ENCODE measurements at regions not wholly inside any gene's neighbourhood (a gene's known extent, or its start where the extent isn't known, plus 50 kb on each side); places are given as distances from the start of the nearest gene placed in this dataset.

DNA sequence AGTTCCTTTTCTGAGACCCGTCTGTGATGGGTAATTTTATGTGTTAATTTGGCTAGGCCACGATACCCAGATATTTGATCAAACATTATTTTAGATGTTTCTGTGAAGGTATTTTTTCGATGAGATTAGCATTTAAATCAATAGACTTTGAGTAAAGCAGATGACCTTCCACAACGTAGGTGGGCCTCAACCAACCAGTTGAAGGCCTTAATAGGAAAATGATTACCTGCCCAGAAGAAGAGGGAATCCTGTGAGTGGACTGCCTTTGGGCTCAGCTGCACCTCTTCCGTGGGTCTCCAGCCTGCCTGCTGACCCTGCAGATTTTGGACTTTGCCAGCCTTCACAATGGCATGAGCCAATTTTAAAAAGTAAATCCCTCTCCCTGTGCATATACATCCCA, 61.6 kb upstream of the WSB1 start:
- TF ChIP-seq GATA1 (IDR thresholded peaks at IDR 0.05; ENCODE audit: low read depth, low read length) (no peak), POLR2A (IDR thresholded peaks at IDR 0.05; ENCODE audit: low read length) (no peak)
- no peak for DNase-seq

DNA sequence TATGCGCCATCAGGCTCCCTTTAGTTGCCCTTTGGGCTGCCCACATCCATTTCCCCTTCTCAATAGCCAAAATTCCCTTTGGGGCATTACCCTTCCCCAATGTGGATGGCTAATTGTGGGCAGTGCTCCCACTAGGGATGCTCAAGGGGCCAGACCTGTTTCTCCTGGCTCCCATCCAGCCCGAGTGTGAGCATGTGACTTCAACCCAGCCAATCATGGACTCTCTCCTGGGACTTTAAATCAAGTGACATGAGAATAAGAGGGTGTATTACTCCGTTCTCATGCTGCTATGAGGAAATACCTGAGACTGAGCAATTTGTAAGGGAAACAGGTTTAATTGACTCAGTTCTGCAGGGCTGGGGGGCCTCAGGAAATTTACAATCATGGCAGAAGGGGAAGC, 60.9 kb upstream of the WSB1 start:
- TF ChIP-seq GATA1 (IDR thresholded peaks at IDR 0.05; ENCODE audit: low read depth, low read length) (no peak), POLR2A (IDR thresholded peaks at IDR 0.05; ENCODE audit: low read length) (no peak)
- DNase-seq: no peak

DNA sequence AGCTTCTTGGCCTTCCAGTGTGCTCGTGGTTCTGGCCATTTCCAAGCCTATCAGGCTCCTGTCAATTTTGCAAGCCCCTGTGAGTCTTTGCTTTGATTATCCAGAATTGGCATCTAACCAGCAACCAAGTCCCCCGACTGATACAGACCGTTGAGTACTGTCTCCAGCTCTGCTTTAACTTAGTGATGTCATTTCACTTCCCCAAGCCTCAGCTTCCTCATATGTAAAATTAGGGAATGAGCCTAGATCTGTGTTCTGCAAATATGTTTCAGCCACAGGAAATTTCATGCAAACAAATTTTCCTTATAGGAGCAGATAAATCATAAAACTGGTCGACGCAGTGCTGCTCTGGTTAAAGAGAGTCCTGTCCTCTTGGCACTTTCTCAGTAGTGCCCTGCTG, 60.1 kb upstream of the WSB1 start:
- DNase-seq: no peak
- TF ChIP-seq GATA1 (IDR thresholded peaks at IDR 0.05; ENCODE audit: low read depth, low read length) (no peak), POLR2A (IDR thresholded peaks at IDR 0.05; ENCODE audit: low read length) (no peak)

DNA sequence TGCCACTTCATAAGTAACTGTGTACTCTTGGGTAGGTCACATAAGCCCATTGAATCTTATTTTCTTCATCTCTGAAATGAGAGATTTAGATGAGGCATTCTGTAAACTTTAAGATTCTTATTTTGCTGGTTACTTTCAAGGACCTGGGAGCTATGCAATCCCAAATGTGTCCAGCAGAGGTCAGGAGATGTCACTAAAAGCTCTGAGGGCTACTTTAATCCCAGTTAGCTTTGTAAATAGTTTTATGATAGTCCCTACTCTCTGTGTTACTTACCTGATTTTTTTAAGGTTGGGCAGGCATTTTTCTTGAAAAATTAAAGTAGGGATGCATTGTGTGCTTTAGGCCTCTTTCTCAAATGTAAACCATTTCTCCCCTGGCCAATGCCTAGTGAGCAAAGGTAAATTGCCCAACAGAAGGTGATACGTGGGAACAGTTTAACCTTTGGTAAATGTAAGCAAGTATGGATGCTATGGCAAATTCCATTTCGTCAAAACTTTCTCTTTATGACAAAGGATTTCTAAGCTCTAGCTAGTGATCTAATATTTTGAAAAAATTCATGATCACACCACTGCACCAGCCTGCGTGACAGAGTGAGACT, 57.1 kb upstream of the WSB1 start:
- DNase-seq: peak; percentile 70 to 88
- no peak for TF ChIP-seq POLR2A (IDR thresholded peaks at IDR 0.05; ENCODE audit: low read length)
- TF ChIP-seq GATA1 (IDR thresholded peaks at IDR 0.05; ENCODE audit: low read depth, low read length): no peak

DNA sequence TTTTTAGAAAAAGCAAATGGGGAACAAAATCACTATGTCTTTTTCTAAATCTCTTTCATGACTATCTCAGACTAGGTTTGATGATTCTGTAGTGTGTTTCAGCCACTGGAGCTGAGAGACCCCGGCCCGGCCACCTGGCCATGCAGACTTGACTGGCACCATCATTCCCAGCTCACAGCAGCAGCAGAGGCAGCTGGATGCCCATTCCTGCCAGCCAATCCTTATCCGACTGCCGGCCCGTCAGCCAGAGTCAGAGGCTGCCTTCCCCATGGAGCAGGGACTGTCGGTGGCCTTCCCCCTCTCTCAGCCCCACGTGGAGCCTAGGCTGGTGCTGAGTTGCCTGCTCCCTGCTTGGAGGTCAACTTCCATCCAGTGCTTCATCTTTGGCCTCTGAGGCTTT, 56.0 kb upstream of the WSB1 start:
- TF ChIP-seq POLR2A (IDR thresholded peaks at IDR 0.05; ENCODE audit: low read length) (no peak), GATA1 (IDR thresholded peaks at IDR 0.05; ENCODE audit: low read depth, low read length) (no peak)
- no peak for DNase-seq

DNA sequence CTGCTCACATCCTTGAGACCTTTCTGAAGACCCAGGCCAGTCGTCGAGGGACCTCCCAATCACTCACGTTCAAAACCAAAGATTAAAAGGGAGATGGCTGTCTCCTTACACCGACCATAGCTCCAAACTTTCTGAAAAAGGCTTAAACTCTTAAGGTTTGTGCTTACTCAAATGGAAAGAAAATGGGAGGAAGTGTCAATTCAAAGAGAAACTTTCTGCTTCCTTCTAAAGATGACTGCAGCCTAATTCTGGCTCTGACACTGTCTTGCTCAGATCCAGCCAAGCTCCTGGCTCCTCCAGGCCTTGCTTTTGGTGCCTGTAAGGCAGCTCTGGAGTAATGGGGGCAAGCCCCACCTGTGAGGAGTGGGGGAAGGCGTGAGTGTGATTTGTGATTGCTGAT, 54.9 kb upstream of the WSB1 start:
- no peak for TF ChIP-seq GATA1 (IDR thresholded peaks at IDR 0.05; ENCODE audit: low read depth, low read length)
- DNase-seq: no peak

DNA sequence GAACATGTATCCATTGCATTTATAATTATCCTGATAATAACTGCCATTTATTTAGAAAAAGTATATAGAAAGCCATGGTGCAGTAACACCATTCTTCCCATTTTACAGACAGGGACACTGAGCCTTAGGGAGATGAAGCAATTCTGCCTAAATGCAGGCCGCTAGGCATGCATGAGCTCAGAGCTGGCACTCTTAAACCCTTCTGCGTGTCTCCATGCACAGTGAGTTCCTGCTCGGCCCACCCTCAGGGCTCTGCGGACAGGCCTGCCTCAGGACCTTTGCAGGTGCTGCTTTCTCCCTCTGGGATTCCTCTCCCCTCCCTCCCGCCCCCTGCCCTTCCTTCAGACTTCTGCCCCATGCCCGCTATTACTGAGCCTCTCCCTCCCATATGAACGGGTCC, 54.3 kb upstream of the WSB1 start:
- TF ChIP-seq GATA1 (IDR thresholded peaks at IDR 0.05; ENCODE audit: low read depth, low read length): no peak
- no peak for TF ChIP-seq POLR2A (IDR thresholded peaks at IDR 0.05; ENCODE audit: low read length)
- no peak for DNase-seq

DNA sequence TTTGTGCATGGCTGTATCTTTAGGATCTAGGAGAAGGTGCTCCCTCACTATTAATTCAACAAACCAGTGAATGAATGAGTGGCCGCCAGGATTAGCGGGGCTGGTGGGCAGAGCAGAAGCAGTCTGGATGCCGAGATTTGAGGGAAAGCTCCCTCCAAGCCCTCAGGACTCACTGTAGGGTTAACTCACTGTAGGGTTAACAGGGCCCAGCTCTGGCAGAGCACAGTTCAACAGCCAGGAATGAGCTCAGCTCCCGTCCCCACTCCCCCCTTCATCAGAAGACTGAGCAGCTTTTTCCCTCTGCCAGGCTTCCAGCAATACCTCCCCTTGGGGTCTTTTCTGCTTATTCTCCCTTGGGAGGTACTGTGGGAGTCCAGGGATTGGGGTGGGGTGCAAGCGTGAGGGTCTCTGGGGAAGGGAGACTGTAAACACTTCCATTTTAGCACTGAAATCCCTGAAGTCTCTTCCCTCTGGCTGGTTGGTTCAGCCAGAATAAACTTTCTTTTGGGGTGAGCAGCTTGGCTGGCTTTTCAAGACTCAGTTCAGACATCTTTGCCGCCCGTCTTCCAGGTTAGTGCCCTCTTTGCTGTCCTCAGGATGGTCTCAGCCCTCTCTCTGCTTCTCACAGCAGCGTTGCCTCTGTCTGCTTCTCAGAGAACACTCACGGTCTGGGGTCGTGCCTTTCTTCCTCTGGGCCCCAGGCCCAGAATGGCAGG, 53.7 kb upstream of the WSB1 start:
- TF ChIP-seq POLR2A (IDR thresholded peaks at IDR 0.05; ENCODE audit: low read length): no peak
- no peak for TF ChIP-seq GATA1 (IDR thresholded peaks at IDR 0.05; ENCODE audit: low read depth, low read length)
- DNase-seq: no peak

DNA sequence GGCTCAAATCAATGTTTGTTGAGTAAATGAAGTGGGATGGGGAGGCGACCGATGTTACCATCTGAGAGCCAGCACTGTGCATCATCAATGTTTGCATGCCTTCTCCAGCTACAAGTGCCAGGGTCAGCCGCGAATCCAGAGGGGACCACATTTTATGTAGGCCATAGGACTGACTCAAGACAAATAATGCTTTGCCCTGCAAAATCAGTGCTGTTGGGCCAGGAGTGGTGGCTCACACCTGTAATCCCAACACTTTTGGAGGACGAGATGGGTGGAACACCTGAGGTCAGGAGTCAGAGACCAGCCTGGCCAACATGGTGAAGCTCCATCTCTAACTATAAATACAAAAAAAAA, 53.1 kb upstream of the WSB1 start:
- no peak for DNase-seq
- TF ChIP-seq POLR2A (IDR thresholded peaks at IDR 0.05; ENCODE audit: low read length): no peak
- TF ChIP-seq GATA1 (IDR thresholded peaks at IDR 0.05; ENCODE audit: low read depth, low read length): no peak

DNA sequence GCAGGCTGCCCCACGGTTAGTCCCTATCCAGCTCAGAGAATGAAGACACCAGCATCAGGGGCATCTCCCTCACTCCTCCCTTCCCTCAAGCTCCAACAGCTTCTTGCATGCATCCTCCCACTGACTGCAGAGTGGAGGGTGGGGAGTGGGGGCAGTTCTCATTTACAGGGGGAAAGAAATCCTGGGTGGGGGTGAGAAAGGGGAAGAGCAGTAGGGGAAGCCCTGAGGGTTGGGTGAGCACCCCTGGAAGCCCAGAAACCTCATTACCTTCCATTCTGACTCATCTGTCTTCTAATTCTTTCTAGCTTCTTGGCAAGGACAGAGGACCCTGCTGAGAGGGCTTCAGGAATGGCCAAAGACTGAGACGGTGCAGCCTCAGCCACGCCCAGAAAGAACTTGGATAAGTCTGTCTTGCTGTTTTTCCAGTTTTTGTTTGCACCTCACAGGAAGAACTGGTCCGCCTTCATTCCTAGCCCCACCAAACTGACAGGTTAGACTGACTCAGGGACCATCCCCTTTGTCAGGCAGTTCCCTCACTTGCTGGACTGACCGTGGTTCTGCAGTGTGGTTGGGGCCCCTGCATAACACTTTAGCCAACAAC, 52.5 kb upstream of the WSB1 start:
- no peak for DNase-seq
- no peak for TF ChIP-seq GATA1 (IDR thresholded peaks at IDR 0.05; ENCODE audit: low read depth, low read length)
- TF ChIP-seq POLR2A (IDR thresholded peaks at IDR 0.05; ENCODE audit: low read length): no peak

DNA sequence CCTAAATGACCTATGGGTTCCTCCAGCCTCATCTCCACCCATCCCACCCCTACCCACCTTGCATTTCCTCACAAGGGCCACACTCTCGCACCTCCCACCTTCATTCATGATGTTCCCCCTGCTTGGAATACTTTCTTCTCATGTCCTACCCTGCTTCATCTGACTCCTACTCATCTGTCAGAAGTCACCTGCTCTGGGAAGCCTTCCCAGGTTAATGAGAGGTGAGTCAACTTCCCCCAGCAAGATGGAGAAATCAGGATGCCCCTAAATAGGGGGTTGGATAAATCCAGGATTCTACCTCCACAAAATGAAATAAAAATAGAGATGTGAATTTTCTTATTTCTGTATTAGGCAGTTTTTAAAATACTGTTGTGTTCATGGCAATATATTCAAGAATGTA, 51.0 kb upstream of the WSB1 start:
- DNase-seq: no peak
- TF ChIP-seq POLR2A (IDR thresholded peaks at IDR 0.05; ENCODE audit: low read length): no peak
- TF ChIP-seq GATA1 (IDR thresholded peaks at IDR 0.05; ENCODE audit: low read depth, low read length): no peak

DNA sequence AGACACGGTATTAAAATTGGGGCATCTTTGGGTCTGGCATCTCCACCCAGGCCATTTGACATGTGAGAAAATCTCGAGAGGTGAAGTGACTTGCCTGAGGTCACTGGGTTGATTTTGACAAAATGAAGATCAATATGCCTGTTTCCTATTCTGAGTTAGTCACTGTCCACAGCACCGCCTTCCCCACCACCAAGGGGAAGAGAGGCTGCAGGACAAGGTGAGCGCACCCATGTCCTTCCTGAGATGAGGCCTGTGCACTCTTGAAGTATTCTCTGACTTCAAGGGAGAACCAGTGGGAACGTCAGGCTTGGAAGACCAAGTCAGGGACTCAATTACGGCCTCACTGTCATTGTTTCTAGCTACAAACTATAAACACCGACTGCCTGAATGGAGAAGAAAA, 49.9 kb upstream of the WSB1 start:
- TF ChIP-seq GATA1 (IDR thresholded peaks at IDR 0.05; ENCODE audit: low read depth, low read length) (no peak), POLR2A (IDR thresholded peaks at IDR 0.05; ENCODE audit: low read length) (no peak)
- DNase-seq: no peak
